Activated CD4-positive, alpha-beta T cell treated with anti-CD3 and anti-CD28 coated beads for 36 hours (primary cell): ENCODE measurements at regions not wholly inside any gene's neighbourhood (a gene's known extent, or its start where the extent isn't known, plus 50 kb on each side); places are given as distances from the start of the nearest gene placed in this dataset.

Experiments
- ATAC-seq: fragments of 200-7000 bp; cut with Tn5 transposase; one replicate; pipeline ENCODE4 v1.10.0; 2021; ENCODE audit warnings: mild to moderate bottlenecking, moderate library complexity
- CTCF ChIA-PET: fragments of 350-600 bp; sonication (Branson Sonifier 250); formaldehyde crosslinking; loops from one replicate; lab custom pipeline; 2021; ENCODE audit warnings: antibody characterized with exemption; lab: Charles Lee
- POLR2A ChIA-PET: fragments of 350-600 bp; sonication (Branson Sonifier 250); formaldehyde crosslinking; loops from one replicate; lab custom pipeline; 2021; ENCODE audit warnings: antibody characterized with exemption, inconsistent platforms; lab: Charles Lee
- DNase-seq: peaks from one replicate; pipeline ENCODE4 v3.0.0-alpha.2; 2020
- H3K27ac Mint-ChIP-seq: one replicate; pipeline ENCODE4 v1.8.0; 2021; ENCODE audit warnings: mixed read lengths
- H3K27me3 Mint-ChIP-seq: one replicate; pipeline ENCODE4 v1.8.0; 2021; ENCODE audit warnings: mixed read lengths
- H3K36me3 Mint-ChIP-seq: one replicate; pipeline ENCODE4 v1.8.0; 2021; ENCODE audit warnings: low read depth, mixed read lengths
- H3K4me1 Mint-ChIP-seq: one replicate; pipeline ENCODE4 v1.8.0; 2021; ENCODE audit warnings: mixed read lengths
- H3K4me3 Mint-ChIP-seq: one replicate; pipeline ENCODE4 v1.8.0; 2021; ENCODE audit warnings: mild to moderate bottlenecking, moderate library complexity, mixed read lengths
- H3K9me3 Mint-ChIP-seq: one replicate; pipeline ENCODE4 v1.8.0; 2021; ENCODE audit warnings: low read depth, mixed read lengths
- intact Hi-C, 2 experiments: fragments of 100-400 bp; cut with DNase I in 1 of 2; cut with micrococcal nuclease in 1 of 2; formaldehyde crosslinking; loops; one replicate each; pipeline versions ENCODE4 v1.14.2 to v1.15.1; 2022 to 2024; cut with DNase I, micrococcal nuclease

GRCh38 chr6:167767715-167768107 lies 59.0 kb upstream of the AFDN start:
- H3K4me3 Mint-ChIP-seq: no peak overlapping the region
- no peaks in the 10 kb centered on the region for H3K4me1 Mint-ChIP-seq
- peaks cover 9% of the 10 kb centered on the region for H3K27me3 Mint-ChIP-seq
- intact Hi-C loops: no loop called here
- DNase-seq (no peak), ATAC-seq (no peak)
- ChIA-PET POLR2A (no interaction called here), CTCF (no interaction called here)
- no peak overlapping the region for H3K27ac Mint-ChIP-seq
- no peaks in the 10 kb centered on the region for H3K36me3 Mint-ChIP-seq
- no peaks in the 10 kb centered on the region for H3K9me3 Mint-ChIP-seq

GRCh38 chr6:167768471-167769215 lies 58.1 kb upstream of the AFDN start:
- ATAC-seq (no peak), DNase-seq (no peak)
- Mint-ChIP-seq H3K4me1 (no peaks in the 10 kb centered on the region), H3K4me3 (no peak overlapping the region), H3K27me3 (peaks cover 10% of the 10 kb centered on the region), H3K36me3 (no peaks in the 10 kb centered on the region), H3K9me3 (no peaks in the 10 kb centered on the region), H3K27ac (no peak overlapping the region)
- CTCF ChIA-PET: no interaction called here
- POLR2A ChIA-PET: no interaction called here
- intact Hi-C loops: no loop called here

- no peak for DNase-seq
- Mint-ChIP-seq H3K27ac (no peak overlapping the region), H3K36me3 (no peaks in the 10 kb centered on the region), H3K9me3 (no peaks in the 10 kb centered on the region), H3K4me1 (no peaks in the 10 kb centered on the region), H3K4me3 (no peak overlapping the region), H3K27me3 (peaks cover 10% of the 10 kb centered on the region)
- ChIA-PET POLR2A (no interaction called here), CTCF (no interaction called here)
- intact Hi-C loops: no loop called here
- ATAC-seq: no peak
These were observed 57.1 kb upstream of the AFDN start for GRCh38 chr6:167769408-167770190.

- POLR2A ChIA-PET: no interaction called here
- CTCF ChIA-PET: no interaction called here
- no peak for ATAC-seq
- no peaks in the 10 kb centered on the region for H3K9me3 Mint-ChIP-seq
- H3K27me3 Mint-ChIP-seq: peaks cover 10% of the 10 kb centered on the region
- H3K27ac Mint-ChIP-seq: no peak overlapping the region
- H3K4me3 Mint-ChIP-seq: no peak overlapping the region
- H3K36me3 Mint-ChIP-seq: no peaks in the 10 kb centered on the region
- DNase-seq: no peak
- no peaks in the 10 kb centered on the region for H3K4me1 Mint-ChIP-seq
- intact Hi-C loops: no loop called here
These were observed 56.3 kb upstream of the AFDN start for GRCh38 chr6:167770291-167770955.

GRCh38 chr6:167774881-167775280 lies 51.8 kb upstream of the AFDN start:
- H3K4me3 Mint-ChIP-seq: no peak overlapping the region
- intact Hi-C loops: no loop called here
- H3K4me1 Mint-ChIP-seq: no peaks in the 10 kb centered on the region
- H3K9me3 Mint-ChIP-seq: no peaks in the 10 kb centered on the region
- peaks cover 10% of the 10 kb centered on the region for H3K27me3 Mint-ChIP-seq
- ChIA-PET POLR2A (no interaction called here), CTCF (no interaction called here)
- DNase-seq (no peak), ATAC-seq (no peak)
- H3K27ac Mint-ChIP-seq: no peak overlapping the region
- H3K36me3 Mint-ChIP-seq: no peaks in the 10 kb centered on the region

- ATAC-seq (no peak), DNase-seq (no peak)
- no peaks in the 10 kb centered on the region for H3K36me3 Mint-ChIP-seq
- no peaks in the 10 kb centered on the region for H3K9me3 Mint-ChIP-seq
- intact Hi-C loops: no loop called here
- no peak overlapping the region for H3K27ac Mint-ChIP-seq
- no peaks in the 10 kb centered on the region for H3K4me1 Mint-ChIP-seq
- ChIA-PET CTCF (no interaction called here), POLR2A (no interaction called here)
- H3K27me3 Mint-ChIP-seq: peaks cover 9% of the 10 kb centered on the region
- H3K4me3 Mint-ChIP-seq: no peak overlapping the region
These were observed 49.6 kb upstream of the AFDN start for GRCh38 chr6:167776906-167777627.
